HFF-Myc (cell line): ENCODE measurements at regions not wholly inside any gene's neighbourhood (a gene's known extent, or its start where the extent isn't known, plus 50 kb on each side); places are given as distances from the start of the nearest gene placed in this dataset.

Experiments used
- DNase-seq: peaks from one replicate; pipeline ENCODE4 v3.0.0-alpha.2; 2011; ENCODE audit warnings: low read depth; ENCODE audit errors: extremely low read depth
- H3K4me3 ChIP-seq: replicated peaks from 2 replicates; pipeline ENCODE4 v1.5.1; 2011; ENCODE audit warnings: low read depth, mild to moderate bottlenecking, control low read depth, low read length
- TF ChIP-seq, protein P1 (sequence below): IDR thresholded peaks from 2 replicates; pipeline ENCODE4 v1.5.1; 2012; ENCODE audit warnings: mild to moderate bottlenecking, low read depth, low read length, control low read depth; ENCODE audit errors: missing control alignments

DNA sequence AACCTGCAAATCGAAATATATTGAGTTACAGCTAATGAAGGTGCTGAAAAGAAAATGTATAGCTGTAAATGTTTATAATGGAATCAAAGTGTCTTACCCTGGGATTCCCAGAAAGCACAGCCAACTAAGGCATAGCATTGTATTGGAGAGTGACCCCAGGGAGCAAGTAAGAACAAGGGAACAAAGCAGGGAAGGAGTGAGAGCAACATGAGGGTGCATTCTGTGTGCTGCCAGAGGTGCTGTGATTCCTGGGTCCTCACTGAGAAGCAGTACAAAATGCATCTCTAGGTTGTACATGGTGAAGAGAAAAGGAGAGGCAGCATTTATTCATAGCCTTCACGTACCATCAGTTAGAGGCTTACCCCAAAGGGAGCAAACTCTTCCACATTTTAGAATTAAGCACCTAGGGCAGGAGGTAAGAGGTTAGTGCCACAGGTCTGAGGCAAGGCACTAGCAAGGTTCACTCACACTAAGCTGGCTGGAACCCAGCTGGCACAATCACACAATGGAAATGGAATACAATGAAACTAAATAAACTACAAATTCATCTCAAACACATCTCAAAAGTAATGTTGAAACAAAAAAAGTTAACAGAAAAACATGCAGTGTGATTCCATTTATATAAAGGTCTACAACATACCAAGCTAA lies 151.5 kb upstream of the C2CD4B start:
- no peak for DNase-seq
- TF ChIP-seq, protein P1, sequence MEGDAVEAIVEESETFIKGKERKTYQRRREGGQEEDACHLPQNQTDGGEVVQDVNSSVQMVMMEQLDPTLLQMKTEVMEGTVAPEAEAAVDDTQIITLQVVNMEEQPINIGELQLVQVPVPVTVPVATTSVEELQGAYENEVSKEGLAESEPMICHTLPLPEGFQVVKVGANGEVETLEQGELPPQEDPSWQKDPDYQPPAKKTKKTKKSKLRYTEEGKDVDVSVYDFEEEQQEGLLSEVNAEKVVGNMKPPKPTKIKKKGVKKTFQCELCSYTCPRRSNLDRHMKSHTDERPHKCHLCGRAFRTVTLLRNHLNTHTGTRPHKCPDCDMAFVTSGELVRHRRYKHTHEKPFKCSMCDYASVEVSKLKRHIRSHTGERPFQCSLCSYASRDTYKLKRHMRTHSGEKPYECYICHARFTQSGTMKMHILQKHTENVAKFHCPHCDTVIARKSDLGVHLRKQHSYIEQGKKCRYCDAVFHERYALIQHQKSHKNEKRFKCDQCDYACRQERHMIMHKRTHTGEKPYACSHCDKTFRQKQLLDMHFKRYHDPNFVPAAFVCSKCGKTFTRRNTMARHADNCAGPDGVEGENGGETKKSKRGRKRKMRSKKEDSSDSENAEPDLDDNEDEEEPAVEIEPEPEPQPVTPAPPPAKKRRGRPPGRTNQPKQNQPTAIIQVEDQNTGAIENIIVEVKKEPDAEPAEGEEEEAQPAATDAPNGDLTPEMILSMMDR = no peak
- no peak overlapping the region for H3K4me3 ChIP-seq

DNA sequence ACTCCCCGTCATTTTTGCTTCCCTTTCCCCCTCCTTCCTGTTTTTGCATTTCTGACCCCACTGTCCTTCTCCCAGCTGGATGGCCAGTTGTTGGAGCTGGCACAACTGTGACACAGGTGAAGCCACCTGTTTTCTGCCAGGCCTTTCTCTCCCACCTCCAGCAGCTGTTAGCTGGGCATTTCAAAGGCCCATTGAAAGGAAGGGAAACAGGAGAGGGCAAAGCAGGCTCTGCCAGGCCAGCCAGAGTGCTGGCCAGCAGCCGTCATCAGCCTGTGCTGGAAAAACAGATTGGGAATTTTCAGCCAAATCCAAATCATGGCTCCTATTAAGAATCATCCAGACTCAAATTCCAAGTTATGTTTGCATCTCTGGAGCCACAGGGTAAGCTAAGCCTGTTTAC lies 155.2 kb upstream of the C2CD4B start:
- no peak overlapping the region for H3K4me3 ChIP-seq
- TF ChIP-seq, protein P1 = no peak
- no peak for DNase-seq

DNA sequence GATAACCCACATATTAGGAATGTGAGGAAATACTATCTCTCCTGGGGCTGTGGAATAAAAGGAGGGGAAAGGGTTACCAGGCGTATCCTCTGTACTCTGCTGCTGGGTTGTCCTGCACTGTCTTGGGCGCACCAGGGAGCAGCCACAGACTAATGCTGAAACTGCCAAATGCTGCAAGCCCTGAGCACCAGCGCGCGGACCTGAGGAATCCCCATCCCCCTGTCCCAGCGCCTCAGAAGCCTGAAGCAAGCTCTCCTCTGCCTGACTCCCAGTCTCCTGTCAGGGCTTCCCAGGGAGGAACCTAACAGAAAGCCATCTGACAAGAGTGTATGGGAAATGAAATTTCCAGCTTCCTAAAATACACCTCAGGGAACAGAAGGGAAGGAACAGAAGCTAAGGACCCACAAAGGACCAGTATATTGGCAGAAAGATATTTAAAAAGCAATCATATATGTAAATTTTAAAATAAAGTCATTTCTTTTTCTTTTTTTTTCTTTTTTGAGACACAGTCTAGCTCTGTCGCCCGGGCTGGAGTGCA lies 158.3 kb upstream of the C2CD4B start:
- no peak overlapping the region for H3K4me3 ChIP-seq
- DNase-seq = no peak
- TF ChIP-seq, protein P1 = no peak

DNA sequence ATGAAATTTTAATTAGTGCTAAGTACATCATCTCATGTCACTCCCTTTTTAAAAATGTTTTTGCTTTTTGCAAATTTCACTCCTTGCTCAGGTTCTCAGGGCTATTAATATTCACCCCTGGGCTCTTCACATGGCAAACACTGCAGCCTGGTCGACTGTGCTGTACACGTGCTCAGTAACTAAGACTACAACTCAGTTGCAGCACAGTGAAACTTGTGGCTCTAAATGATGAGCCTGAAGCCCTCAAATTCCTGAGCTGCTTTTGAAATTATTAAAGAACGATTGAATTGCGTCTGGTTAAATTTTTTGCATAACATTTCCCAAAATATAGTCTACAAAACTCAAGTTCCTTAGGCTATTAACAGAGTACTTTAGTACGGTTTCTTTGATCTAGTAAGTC lies 159.3 kb upstream of the C2CD4B start:
- no peak overlapping the region for H3K4me3 ChIP-seq
- DNase-seq = no peak
- TF ChIP-seq, protein P1 = no peak

DNA sequence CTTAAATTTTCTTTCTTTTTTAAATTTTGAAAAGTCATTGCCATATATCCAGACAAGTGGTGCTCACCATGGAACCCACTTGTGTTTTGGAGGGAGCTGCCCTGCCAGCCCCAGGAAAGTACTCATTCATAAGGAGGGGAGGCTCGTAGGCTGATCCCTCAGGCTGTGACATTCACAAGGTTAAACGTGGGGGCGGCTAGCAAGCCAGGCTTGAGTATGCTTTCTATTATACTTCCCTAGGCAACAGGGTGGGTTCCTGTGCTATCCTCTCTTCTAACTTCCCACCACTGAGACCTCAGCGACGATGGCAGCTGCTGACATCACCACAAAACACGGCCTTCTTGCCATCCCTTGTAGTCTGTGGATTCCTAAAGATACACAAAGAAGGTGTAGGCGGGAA lies 160.5 kb upstream of the C2CD4B start:
- TF ChIP-seq, protein P1 = no peak

DNA sequence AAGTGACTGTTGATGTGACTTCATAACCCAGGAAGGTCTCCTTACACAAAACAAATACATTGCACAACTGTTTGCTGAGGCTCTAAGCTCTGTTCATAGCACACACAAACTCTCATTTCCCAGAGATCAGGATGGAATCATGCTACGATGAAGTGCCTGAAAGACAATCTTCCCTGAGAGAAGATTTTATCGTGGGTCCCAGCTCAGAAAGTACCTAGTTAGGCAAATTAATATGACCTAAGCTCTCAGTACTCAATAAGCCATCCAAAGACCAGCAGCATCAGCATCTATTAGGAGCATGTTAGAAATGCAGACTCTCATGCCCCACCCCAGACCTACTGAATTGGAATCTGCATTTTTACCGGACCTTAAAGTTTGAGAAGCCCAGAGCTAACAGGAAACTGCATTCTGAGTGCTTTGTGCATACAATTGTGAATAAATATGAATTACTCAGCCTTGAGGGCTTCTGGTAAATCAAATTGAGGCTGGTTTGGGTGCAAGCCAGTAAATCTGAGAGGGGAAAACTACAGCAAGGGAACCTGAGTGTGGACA lies 161.5 kb upstream of the C2CD4B start:
- no peak overlapping the region for H3K4me3 ChIP-seq
- no peak for DNase-seq
- TF ChIP-seq, protein P1 = no peak

More for the DNA sequence above, 160.5 kb upstream of the C2CD4B start:
- no peak for DNase-seq
- H3K4me3 ChIP-seq = no peak overlapping the region
